ENCODE measurements at regions not wholly inside any gene's neighbourhood (a gene's known extent, or its start where the extent isn't known, plus 50 kb on each side); places are given as distances from the start of the nearest gene placed in this dataset.

- DNase-seq (ENCODE audit: low read depth, low spot score), result no peak
- H3K27me3 ChIP-seq (ENCODE audit: insufficient read depth, insufficient read length), result peaks cover 3% of the 10 kb centered on the region
- no peak overlapping the region for H3K4me3 ChIP-seq (ENCODE audit: insufficient read length, low read depth)
- no peak overlapping the region for H3K9ac ChIP-seq (ENCODE audit: insufficient read length, low read depth)
- TF ChIP-seq ZNF274 (IDR thresholded peaks at IDR 0.05; ENCODE audit: low read depth, low read length) (no peak), SUZ12 (IDR thresholded peaks at IDR 0.05; ENCODE audit: extremely low read depth, insufficient read depth, insufficient read length) (no peak), YY1 (IDR thresholded peaks at IDR 0.05; ENCODE audit: insufficient read depth, insufficient read length) (no peak)
- no peaks in the 10 kb centered on the region for H3K9me3 ChIP-seq (ENCODE audit: insufficient read depth, low read length)
- H3K4me1 ChIP-seq (ENCODE audit: insufficient read depth, insufficient read length), result peaks cover 4% of the 10 kb centered on the region
- no peaks in the 10 kb centered on the region for H3K36me3 ChIP-seq (ENCODE audit: insufficient read depth, insufficient read length, low read length)
Measured at GRCh38 chr1:226481133-226481532, 67.4 kb upstream of the STUM start.

- Histone ChIP-seq H3K9ac (ENCODE audit: insufficient read length, low read depth) (no peak overlapping the region), H3K4me1 (ENCODE audit: insufficient read depth, insufficient read length) (peaks cover 4% of the 10 kb centered on the region), H3K9me3 (ENCODE audit: insufficient read depth, low read length) (no peaks in the 10 kb centered on the region), H3K4me3 (ENCODE audit: insufficient read length, low read depth) (no peak overlapping the region), H3K36me3 (ENCODE audit: insufficient read depth, insufficient read length, low read length) (no peaks in the 10 kb centered on the region), H3K27me3 (ENCODE audit: insufficient read depth, insufficient read length) (peaks cover 3% of the 10 kb centered on the region)
- TF ChIP-seq YY1 (IDR thresholded peaks at IDR 0.05; ENCODE audit: insufficient read depth, insufficient read length), result no peak
- TF ChIP-seq ZNF274 (IDR thresholded peaks at IDR 0.05; ENCODE audit: low read depth, low read length), result no peak
- no peak for TF ChIP-seq SUZ12 (IDR thresholded peaks at IDR 0.05; ENCODE audit: extremely low read depth, insufficient read depth, insufficient read length)
- DNase-seq (ENCODE audit: low read depth, low spot score), result no peak
Measured at GRCh38 chr1:226482196-226482595, 66.4 kb upstream of the STUM start.

- Histone ChIP-seq H3K9me3 (ENCODE audit: insufficient read depth, low read length) (no peaks in the 10 kb centered on the region), H3K9ac (ENCODE audit: insufficient read length, low read depth) (no peak overlapping the region), H3K36me3 (ENCODE audit: insufficient read depth, insufficient read length, low read length) (no peaks in the 10 kb centered on the region), H3K27me3 (ENCODE audit: insufficient read depth, insufficient read length) (peaks cover 3% of the 10 kb centered on the region), H3K4me1 (ENCODE audit: insufficient read depth, insufficient read length) (peaks cover 4% of the 10 kb centered on the region), H3K4me3 (ENCODE audit: insufficient read length, low read depth) (no peak overlapping the region)
- no peak for TF ChIP-seq YY1 (IDR thresholded peaks at IDR 0.05; ENCODE audit: insufficient read depth, insufficient read length)
- TF ChIP-seq ZNF274 (IDR thresholded peaks at IDR 0.05; ENCODE audit: low read depth, low read length), result no peak
- TF ChIP-seq SUZ12 (IDR thresholded peaks at IDR 0.05; ENCODE audit: extremely low read depth, insufficient read depth, insufficient read length), result no peak
- DNase-seq (ENCODE audit: low read depth, low spot score), result peak; percentile 23
Measured at GRCh38 chr1:226482975-226483700, 65.4 kb upstream of the STUM start.

- Histone ChIP-seq H3K27me3 (ENCODE audit: insufficient read depth, insufficient read length) (peaks cover 3% of the 10 kb centered on the region), H3K9me3 (ENCODE audit: insufficient read depth, low read length) (no peaks in the 10 kb centered on the region), H3K9ac (ENCODE audit: insufficient read length, low read depth) (no peak overlapping the region), H3K4me3 (ENCODE audit: insufficient read length, low read depth) (no peak overlapping the region), H3K36me3 (ENCODE audit: insufficient read depth, insufficient read length, low read length) (no peaks in the 10 kb centered on the region), H3K4me1 (ENCODE audit: insufficient read depth, insufficient read length) (peaks cover 4% of the 10 kb centered on the region)
- no peak for TF ChIP-seq SUZ12 (IDR thresholded peaks at IDR 0.05; ENCODE audit: extremely low read depth, insufficient read depth, insufficient read length)
- no peak for TF ChIP-seq ZNF274 (IDR thresholded peaks at IDR 0.05; ENCODE audit: low read depth, low read length)
- no peak for DNase-seq (ENCODE audit: low read depth, low spot score)
Measured at GRCh38 chr1:226485192-226485591, 63.4 kb upstream of the STUM start.

- H3K9ac ChIP-seq (ENCODE audit: insufficient read length, low read depth), result no peak overlapping the region
- TF ChIP-seq ZNF274 (IDR thresholded peaks at IDR 0.05; ENCODE audit: low read depth, low read length), result no peak
- no peak for TF ChIP-seq YY1 (IDR thresholded peaks at IDR 0.05; ENCODE audit: insufficient read depth, insufficient read length)
- no peak for TF ChIP-seq SUZ12 (IDR thresholded peaks at IDR 0.05; ENCODE audit: extremely low read depth, insufficient read depth, insufficient read length)
- H3K4me1 ChIP-seq (ENCODE audit: insufficient read depth, insufficient read length), result peaks cover 4% of the 10 kb centered on the region
- no peak for DNase-seq (ENCODE audit: low read depth, low spot score)
- H3K27me3 ChIP-seq (ENCODE audit: insufficient read depth, insufficient read length), result peaks cover 3% of the 10 kb centered on the region
- no peak overlapping the region for H3K4me3 ChIP-seq (ENCODE audit: insufficient read length, low read depth)
- H3K36me3 ChIP-seq (ENCODE audit: insufficient read depth, insufficient read length, low read length), result no peaks in the 10 kb centered on the region
- no peaks in the 10 kb centered on the region for H3K9me3 ChIP-seq (ENCODE audit: insufficient read depth, low read length)
Measured at GRCh38 chr1:226486161-226486560, 62.4 kb upstream of the STUM start.

- Histone ChIP-seq H3K4me1 (ENCODE audit: insufficient read depth, insufficient read length) (peaks cover 4% of the 10 kb centered on the region), H3K27me3 (ENCODE audit: insufficient read depth, insufficient read length) (no peaks in the 10 kb centered on the region), H3K36me3 (ENCODE audit: insufficient read depth, insufficient read length, low read length) (no peaks in the 10 kb centered on the region), H3K9me3 (ENCODE audit: insufficient read depth, low read length) (no peaks in the 10 kb centered on the region), H3K4me3 (ENCODE audit: insufficient read length, low read depth) (no peak overlapping the region), H3K9ac (ENCODE audit: insufficient read length, low read depth) (no peak overlapping the region)
- DNase-seq (ENCODE audit: low read depth, low spot score), result no peak
- TF ChIP-seq SUZ12 (IDR thresholded peaks at IDR 0.05; ENCODE audit: extremely low read depth, insufficient read depth, insufficient read length), result no peak
- no peak for TF ChIP-seq ZNF274 (IDR thresholded peaks at IDR 0.05; ENCODE audit: low read depth, low read length)
- no peak for TF ChIP-seq YY1 (IDR thresholded peaks at IDR 0.05; ENCODE audit: insufficient read depth, insufficient read length)
Measured at GRCh38 chr1:226487921-226488320, 60.6 kb upstream of the STUM start.

- no peak for TF ChIP-seq YY1 (IDR thresholded peaks at IDR 0.05; ENCODE audit: insufficient read depth, insufficient read length)
- TF ChIP-seq ZNF274 (IDR thresholded peaks at IDR 0.05; ENCODE audit: low read depth, low read length), result no peak
- TF ChIP-seq SUZ12 (IDR thresholded peaks at IDR 0.05; ENCODE audit: extremely low read depth, insufficient read depth, insufficient read length), result no peak
- H3K4me1 ChIP-seq (ENCODE audit: insufficient read depth, insufficient read length), result peaks cover 4% of the 10 kb centered on the region
- H3K4me3 ChIP-seq (ENCODE audit: insufficient read length, low read depth), result no peak overlapping the region
- H3K9me3 ChIP-seq (ENCODE audit: insufficient read depth, low read length), result no peaks in the 10 kb centered on the region
- H3K27me3 ChIP-seq (ENCODE audit: insufficient read depth, insufficient read length), result no peaks in the 10 kb centered on the region
- DNase-seq (ENCODE audit: low read depth, low spot score), result no peak
- H3K9ac ChIP-seq (ENCODE audit: insufficient read length, low read depth), result no peak overlapping the region
- H3K36me3 ChIP-seq (ENCODE audit: insufficient read depth, insufficient read length, low read length), result no peaks in the 10 kb centered on the region
Measured at GRCh38 chr1:226489718-226490425, 58.7 kb upstream of the STUM start.
